MCF 10A (cell line): ENCODE measurements at regions not wholly inside any gene's neighbourhood (a gene's known extent, or its start where the extent isn't known, plus 50 kb on each side); places are given as distances from the start of the nearest gene placed in this dataset.

ENCODE experiments used
- BruUV-seq: library from RNA; stranded (reverse); fragments of 400-500 nt; replicated peaks from 2 replicates; lab custom pipeline; 2021; lab: Mats Ljungman, UMichigan
- CTCF ChIA-PET: fragments of 300-600 bp; sonication (Branson Sonifier 250); formaldehyde crosslinking; extraction: SDS; loops from one replicate; lab custom pipeline; 2021; ENCODE audit warnings: antibody characterized with exemption, inconsistent platforms; lab: Yijun Ruan, JAX
- POLR2A ChIA-PET: fragments of 300-600, 350-650 bp; sonication (Branson Sonifier 250); formaldehyde crosslinking; extraction: SDS; loops from one replicate; lab custom pipeline; 2020; ENCODE audit warnings: antibody characterized with exemption, inconsistent platforms; lab: Yijun Ruan, JAX
- DNase-seq: peaks from one replicate; pipeline ENCODE4 v3.0.0-alpha.2; 2018; ENCODE audit not compliant: unreplicated experiment
- H3K27ac Mint-ChIP-seq: one replicate; pipeline ENCODE4 v1.8.0; 2022; ENCODE audit warnings: mild to moderate bottlenecking, low read depth, mixed read lengths; ENCODE audit not compliant: unreplicated experiment
- H3K27me3 Mint-ChIP-seq: one replicate; pipeline ENCODE4 v1.8.0; 2022; ENCODE audit warnings: mixed read lengths; ENCODE audit not compliant: insufficient read depth, unreplicated experiment
- H3K36me3 Mint-ChIP-seq: one replicate; pipeline ENCODE4 v1.8.0; 2022; ENCODE audit warnings: mild to moderate bottlenecking, moderate library complexity, mixed read lengths; ENCODE audit not compliant: insufficient read depth, unreplicated experiment
- H3K4me1 Mint-ChIP-seq: one replicate; pipeline ENCODE4 v1.8.0; 2022; ENCODE audit warnings: mixed read lengths; ENCODE audit not compliant: insufficient read depth, unreplicated experiment
- H3K4me3 Mint-ChIP-seq: one replicate; pipeline ENCODE4 v1.8.0; 2022; ENCODE audit warnings: mild to moderate bottlenecking, moderate library complexity, mixed read lengths; ENCODE audit not compliant: unreplicated experiment
- H3K9me3 Mint-ChIP-seq: one replicate; pipeline ENCODE4 v1.8.0; 2022; ENCODE audit warnings: mixed read lengths; ENCODE audit not compliant: unreplicated experiment
- CTCF ChIP-seq: fragments of 200-600 bp; IDR thresholded peaks from one replicate; pipeline ENCODE4 v1.8.0; 2022; ENCODE audit warnings: antibody characterized with exemption, mild to moderate bottlenecking; ENCODE audit not compliant: unreplicated experiment
- intact Hi-C: fragments of 100-400 bp; cut with micrococcal nuclease; formaldehyde crosslinking; loops from 2 replicates; pipeline ENCODE4 v1.14.1; 2022

- H3K36me3 Mint-ChIP-seq = no peaks in the 10 kb centered on the region
- TF ChIP-seq CTCF = no peak
- H3K27me3 Mint-ChIP-seq = no peaks in the 10 kb centered on the region
- intact Hi-C loops = no loop called here
- no peaks in the 10 kb centered on the region for H3K9me3 Mint-ChIP-seq
- H3K27ac Mint-ChIP-seq = no peak overlapping the region
- POLR2A ChIA-PET = no interaction called here
- no peak for DNase-seq
- no TSS peak for BruUV-seq
- no peaks in the 10 kb centered on the region for H3K4me1 Mint-ChIP-seq
- H3K4me3 Mint-ChIP-seq = no peak overlapping the region
- CTCF ChIA-PET = interaction anchor here (0.6 kb wide), 1 partner anchor 1590 kb away, joined by 3 read pairs; no protein-coding TSS in a partner anchor
Observed at GRCh38 chr5:18881615-18882014, 1106.4 kb downstream of the CDH18 start.

- H3K27ac Mint-ChIP-seq = no peak overlapping the region
- TF ChIP-seq CTCF = no peak
- no peak overlapping the region for H3K4me3 Mint-ChIP-seq
- no peaks in the 10 kb centered on the region for H3K36me3 Mint-ChIP-seq
- ChIA-PET CTCF (interaction anchor here (0.6 kb wide), 1 partner anchor 1589 kb away, joined by 3 read pairs; no protein-coding TSS in a partner anchor), POLR2A (interaction anchor here (0.7 kb wide), 1 partner anchor 273 kb away, joined by 3 read pairs; no protein-coding TSS in a partner anchor)
- no peaks in the 10 kb centered on the region for H3K9me3 Mint-ChIP-seq
- no peaks in the 10 kb centered on the region for H3K27me3 Mint-ChIP-seq
- no peaks in the 10 kb centered on the region for H3K4me1 Mint-ChIP-seq
- no peak for DNase-seq
- intact Hi-C loops = no loop called here
- BruUV-seq = no TSS peak
Observed at GRCh38 chr5:18882154-18882553, 1105.8 kb downstream of the CDH18 start.

GRCh38 chr5:18888821-18889220, 1099.2 kb downstream of the CDH18 start:
- intact Hi-C loops = no loop called here
- CTCF ChIA-PET = no interaction called here
- POLR2A ChIA-PET = no interaction called here
- BruUV-seq = no TSS peak
- Mint-ChIP-seq H3K9me3 (no peaks in the 10 kb centered on the region), H3K4me1 (no peaks in the 10 kb centered on the region), H3K36me3 (peaks cover 8% of the 10 kb centered on the region), H3K4me3 (no peak overlapping the region), H3K27ac (no peak overlapping the region), H3K27me3 (no peaks in the 10 kb centered on the region)
- DNase-seq = no peak
- no peak for TF ChIP-seq CTCF

GRCh38 chr5:18900644-18901043, 1087.4 kb downstream of the CDH18 start:
- Mint-ChIP-seq H3K4me3 (no peak overlapping the region), H3K36me3 (no peaks in the 10 kb centered on the region), H3K4me1 (no peaks in the 10 kb centered on the region), H3K27ac (no peak overlapping the region), H3K27me3 (no peaks in the 10 kb centered on the region), H3K9me3 (no peaks in the 10 kb centered on the region)
- intact Hi-C loops = no loop called here
- POLR2A ChIA-PET = no interaction called here
- DNase-seq = no peak
- no peak for TF ChIP-seq CTCF
- CTCF ChIA-PET = no interaction called here
- BruUV-seq = no TSS peak
